Amniotic stem cell (primary cell): ENCODE measurements at regions not wholly inside any gene's neighbourhood (a gene's known extent, or its start where the extent isn't known, plus 50 kb on each side); places are given as distances from the start of the nearest gene placed in this dataset.
"Not testable (repeated sequence)": the region's sequence is repeated elsewhere in the genome, so short reads cannot be mapped to it uniquely, and the experiment has no call there.

Experiments used
- DNase-seq: peaks from one replicate; lab custom pipeline; 2025; lab: John Stamatoyannopoulos, UW

GRCh38 chr7:106562711-106563366, 98.1 kb downstream of the CCDC71L start:
- no peak for DNase-seq

DNA sequence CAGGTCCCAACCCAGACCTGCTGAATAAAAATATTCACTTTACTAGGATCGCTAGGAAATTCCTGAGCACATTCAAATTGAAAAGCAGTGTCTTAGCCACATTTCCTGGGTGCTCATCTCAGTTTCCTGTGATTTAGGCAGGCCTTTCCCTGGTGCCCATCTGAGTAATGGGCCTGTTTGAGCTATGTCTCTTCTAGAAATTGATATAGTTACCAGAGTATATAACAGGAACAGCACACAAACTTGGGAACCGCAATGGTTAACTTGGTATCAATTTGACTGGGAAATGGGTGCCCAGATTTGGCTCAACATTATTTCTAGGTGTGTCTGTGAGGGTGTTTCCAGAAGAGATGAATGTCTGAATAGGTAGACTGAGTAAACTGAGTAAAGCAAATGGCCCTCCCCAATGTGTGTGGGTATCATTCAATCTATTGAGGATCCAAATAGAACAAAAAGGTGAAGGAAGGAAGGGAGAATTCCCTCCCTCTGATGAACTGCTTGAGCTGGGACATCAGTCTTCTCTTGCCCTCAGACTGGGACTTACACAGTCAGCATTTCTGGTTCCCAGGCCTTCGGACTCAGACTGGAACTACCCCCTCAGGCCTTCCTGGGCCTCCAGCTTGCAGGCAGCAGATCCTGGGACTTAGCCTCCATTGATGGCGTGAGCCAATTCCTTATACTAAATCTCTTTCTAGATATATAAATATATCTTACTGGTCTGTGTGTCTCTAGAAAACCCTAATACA, 99.1 kb downstream of the CCDC71L start:
- DNase-seq: no peak

DNA sequence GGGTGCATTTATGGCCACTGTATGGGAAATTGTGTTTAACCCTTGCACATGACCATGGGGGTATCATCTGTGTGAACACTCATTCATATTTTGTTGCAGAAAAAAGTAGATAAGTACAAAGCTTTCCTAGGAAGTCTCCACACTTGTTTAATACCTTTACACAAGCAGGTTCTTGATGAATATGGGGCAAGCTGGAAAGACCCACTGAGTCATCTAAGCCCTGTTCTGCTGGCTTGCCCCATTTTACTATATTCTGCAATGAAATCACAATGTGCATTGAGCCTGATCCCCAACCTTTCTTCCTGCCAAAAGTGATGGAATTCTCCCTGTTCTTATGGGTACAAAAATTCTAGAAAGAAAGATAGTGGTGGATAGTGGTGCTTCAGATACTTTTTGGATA, 99.8 kb downstream of the CCDC71L start:
- DNase-seq: no peak

DNA sequence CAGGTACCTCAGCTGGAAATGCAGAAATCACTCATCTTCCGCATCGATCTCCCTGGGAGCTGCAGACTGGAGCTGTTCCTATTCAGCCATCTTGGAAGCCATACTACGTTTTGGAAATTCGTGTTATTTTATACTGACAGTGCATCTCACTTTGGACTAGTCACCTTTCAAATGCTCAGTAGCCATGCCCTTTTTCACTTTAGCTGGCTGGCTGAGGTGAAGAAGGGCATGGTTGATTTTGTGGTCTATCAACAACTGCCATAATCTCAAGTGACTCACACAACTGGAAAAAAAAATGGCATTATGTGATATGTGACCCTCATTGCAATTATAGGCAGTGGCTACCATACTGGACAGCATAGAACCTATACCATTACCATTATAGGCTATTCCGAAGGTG, 100.5 kb downstream of the CCDC71L start:
- no peak for DNase-seq

DNA sequence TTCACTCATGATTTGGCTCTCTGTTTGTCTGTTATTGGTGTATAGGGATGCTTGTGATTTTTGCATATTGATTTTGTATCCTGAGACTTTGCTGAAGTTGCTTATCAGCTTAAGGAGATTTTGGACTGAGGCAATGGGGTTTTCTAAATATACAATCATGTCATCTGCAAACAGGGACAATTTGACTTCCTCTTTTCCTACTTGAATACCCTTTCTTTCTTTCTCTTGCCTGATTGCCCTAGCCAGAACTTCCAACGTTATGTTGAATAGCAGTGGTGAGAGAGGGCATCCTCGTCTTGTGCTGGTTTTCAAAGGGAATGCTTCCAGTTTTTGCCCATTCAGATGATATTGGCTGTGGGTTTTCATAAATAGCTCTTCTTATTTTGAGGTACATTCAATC, 104.7 kb downstream of the CCDC71L start:
- DNase-seq: not testable (repeated sequence)

DNA sequence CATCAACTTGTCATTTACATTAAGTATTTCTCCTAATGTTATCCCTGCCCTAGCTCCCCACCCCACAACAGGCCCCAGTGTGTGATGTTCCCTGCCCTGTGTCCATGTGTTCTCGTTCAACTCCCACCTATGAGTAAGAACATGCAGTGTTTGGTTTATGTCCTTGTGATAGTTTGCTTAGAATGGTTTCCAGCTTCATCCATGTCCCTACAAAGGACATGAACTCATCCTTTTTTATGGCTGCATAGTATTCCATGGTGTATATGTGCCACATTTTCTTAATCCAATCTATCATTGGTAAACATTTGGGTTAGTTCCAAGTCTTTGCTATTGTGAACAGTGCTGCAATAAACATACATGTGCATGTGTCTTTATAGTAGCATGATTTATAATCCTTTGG, 106.3 kb downstream of the CCDC71L start:
- not testable (repeated sequence) for DNase-seq

DNA sequence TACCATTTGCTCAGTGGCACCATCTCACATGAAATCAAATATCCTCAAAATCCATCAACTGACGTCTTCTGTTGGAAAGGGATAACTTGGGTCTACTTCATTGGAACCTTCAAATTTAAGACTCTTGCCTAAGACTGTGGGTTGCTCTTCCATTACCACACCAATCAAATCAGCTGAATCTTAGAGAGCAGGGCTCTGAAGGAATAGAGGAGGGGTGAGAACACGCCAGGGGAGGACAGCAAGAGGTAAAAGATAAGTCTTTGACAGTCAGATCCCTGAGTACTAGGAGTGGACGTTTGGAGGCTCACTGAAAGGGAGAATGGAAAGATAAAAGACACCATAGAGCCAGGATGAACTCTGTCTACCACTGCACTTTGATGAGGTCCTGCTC, 107.5 kb downstream of the CCDC71L start:
- DNase-seq: no peak

- no peak for DNase-seq
Observed at GRCh38 chr7:106552645-106553445, 108.1 kb downstream of the CCDC71L start.

- no peak for DNase-seq
Observed at GRCh38 chr7:106551936-106552335, 109.0 kb downstream of the CCDC71L start.

DNA sequence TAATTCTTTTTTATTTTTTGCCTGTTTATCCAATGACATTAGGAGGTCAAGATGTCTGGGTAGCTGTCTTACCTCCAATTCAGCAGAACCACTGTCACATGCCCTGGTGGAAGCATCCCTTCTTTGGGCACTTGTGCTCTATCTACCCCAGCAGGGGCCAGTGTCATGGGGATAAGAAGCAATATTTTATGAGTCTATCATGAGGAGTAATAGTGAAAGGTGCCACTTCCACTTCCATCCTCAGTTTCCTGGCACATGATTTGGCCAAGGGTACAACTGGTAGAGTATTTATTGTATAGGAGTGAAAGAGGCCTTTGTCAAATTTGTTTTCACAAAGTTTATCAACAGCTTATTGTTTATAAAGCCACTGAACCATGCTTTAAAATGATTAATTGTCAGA, 112.5 kb downstream of the CCDC71L start:
- no peak for DNase-seq

DNA sequence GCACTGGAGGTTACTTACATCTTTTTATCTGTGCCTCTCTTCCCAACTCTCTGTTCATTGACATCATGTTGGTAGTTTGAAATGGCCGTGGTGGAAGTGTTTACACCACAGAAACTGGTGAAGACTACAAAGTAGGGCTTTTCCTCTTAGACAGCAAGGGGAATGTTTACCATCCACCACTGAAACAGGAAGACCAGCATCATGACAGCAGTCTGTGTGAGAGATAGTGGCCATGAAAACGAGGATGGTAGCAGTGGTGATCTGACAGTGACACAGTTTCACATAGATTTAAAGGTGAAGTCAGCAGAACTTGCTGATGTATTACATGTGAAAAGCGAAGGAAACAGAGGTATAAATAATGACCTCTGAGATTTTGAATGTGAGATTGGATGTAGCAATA, 115.7 kb downstream of the CCDC71L start:
- DNase-seq: no peak

- no peak for DNase-seq
Observed at GRCh38 chr7:106543221-106543757, 117.7 kb downstream of the CCDC71L start.

DNA sequence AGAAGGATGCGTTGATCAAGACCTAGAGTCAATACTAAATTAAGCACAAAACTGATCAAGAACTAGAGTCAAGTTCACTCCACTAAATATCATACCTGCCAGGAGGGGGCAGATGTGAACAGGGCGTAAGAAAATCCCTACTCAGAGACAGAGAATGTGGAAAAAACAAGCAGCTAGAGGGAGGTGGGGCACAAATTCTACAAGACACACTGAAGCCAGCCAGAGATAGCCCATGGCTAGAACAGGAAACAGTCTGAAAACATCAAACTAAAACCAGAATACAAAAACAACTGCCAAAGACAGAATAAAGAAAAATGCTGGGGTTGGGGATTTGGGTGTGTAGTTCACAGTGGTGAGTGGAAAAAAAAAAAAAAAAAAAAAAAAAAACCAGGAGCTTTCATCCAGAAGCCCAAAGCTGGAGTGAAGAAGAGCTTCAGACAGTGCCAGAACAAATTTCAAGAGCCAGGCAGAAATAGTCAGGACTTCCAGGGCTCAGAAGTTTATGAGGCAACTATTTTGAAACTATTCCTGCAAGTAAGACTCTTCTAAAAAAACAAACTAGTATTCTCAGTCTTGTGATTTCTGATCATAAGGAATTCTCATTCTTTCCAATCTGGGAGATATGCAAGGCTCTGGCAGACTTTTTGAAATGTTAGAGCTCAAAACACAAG, 118.3 kb downstream of the CCDC71L start:
- peak; percentile 77 for DNase-seq

- DNase-seq: no peak
Observed at GRCh38 chr7:106538638-106539037, 122.3 kb downstream of the CCDC71L start.

DNA sequence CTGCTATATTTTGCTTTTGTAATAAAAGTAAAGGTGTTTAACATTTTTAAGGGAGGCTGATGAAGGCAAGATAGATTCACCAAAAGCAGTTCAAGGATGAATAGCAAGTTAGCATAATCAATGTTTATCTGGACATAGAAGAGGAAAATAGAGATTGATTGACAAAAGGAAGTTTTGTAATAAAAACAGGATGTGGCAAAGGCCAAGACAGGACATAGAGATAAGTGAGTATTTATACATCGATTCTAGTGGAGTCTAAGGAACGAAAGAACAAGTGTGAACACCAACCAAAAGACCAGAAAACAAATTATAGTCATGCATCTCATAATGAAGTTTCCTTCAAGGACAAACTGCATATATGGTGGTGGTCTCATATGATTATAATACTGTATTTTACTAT, 123.8 kb downstream of the CCDC71L start:
- DNase-seq: no peak

DNA sequence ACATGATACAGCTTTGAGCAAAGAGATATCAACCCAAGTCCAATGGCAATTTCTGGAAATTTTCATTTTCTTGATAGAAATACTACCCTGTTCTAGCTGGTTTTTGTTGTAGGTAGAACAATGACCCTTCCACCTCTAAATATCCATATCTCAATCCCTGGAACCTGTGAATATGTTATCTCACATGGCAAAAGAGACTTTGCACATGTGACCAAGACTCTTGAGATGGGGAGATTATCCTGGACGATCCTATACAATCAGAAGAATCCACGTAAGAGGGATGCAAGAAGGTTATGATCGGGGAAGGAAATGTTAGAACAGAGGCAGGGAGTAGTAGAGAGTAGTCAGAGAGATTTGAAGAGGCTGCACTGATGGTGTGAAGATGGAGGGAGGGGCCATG, 124.9 kb downstream of the CCDC71L start:
- DNase-seq: no peak

- no peak for DNase-seq
Observed at GRCh38 chr7:106535234-106535932, 125.6 kb downstream of the CCDC71L start.

DNA sequence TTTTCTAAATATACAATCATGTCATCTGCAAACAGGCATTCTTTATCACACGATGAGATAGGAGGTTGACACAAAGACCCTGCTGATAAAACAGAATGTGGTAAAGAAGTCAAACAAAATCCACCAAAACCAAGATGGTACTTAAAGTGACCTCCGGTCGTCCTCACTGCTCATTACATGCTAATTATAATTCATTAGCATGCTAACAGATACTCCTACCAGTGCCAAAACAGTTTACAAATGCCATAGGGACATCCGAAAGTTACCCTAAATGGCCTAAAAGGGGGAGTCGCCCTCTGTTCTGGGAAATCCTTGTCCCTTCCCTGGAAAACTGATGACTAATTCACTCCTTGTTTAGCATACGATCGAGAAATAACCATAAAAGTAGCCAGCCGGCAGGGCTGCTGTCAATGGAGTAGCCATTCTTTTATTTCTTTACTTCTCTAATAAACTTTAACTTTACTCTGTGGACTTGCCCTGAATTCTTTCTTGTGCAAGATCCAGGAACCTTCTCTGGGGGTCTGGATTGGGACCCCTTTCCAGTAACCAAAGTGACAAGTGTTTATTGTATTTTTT, 126.6 kb downstream of the CCDC71L start:
- no peak for DNase-seq

- DNase-seq: not testable (repeated sequence)
Observed at GRCh38 chr7:106530183-106530582, 130.8 kb downstream of the CCDC71L start.

DNA sequence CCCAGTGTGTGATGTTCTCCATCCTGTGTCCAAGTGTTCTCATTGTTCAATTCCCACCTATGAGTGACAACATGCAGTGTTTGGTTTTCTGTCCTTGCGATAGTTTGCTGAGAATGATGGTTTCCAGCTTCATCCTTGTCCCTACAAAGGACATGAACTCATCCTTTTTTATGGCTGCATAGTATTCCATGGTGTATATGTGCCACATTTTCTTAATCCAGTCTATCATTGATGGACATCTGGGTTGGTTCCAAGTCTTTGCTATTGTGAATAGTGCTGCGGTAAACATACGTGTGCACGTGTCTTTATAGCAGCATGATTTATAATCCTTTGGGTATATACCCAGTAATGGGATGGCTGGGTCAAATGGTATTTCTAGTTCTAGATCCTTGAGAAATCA, 134.3 kb downstream of the CCDC71L start:
- not testable (repeated sequence) for DNase-seq

DNA sequence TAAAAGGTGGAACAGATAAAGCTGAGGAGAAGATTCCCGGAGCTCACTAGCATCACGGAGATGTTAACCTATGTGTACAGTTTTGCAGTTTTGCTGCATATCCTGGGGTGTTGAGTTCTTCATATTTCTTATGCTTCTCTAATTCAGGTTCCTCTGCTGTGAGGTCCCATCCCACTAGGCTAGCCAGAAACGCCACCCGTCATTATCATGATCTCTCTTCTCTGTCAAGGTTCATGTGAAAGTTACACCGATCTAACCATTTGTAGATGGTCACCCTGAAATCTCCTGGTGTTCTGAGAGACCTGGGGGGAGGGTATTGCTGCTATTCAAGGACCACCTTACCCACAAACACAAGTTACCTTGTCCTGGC, 136.3 kb downstream of the CCDC71L start:
- DNase-seq: no peak
